ENCODE measurements at regions not wholly inside any gene's neighbourhood (a gene's known extent, or its start where the extent isn't known, plus 50 kb on each side); places are given as distances from the start of the nearest gene placed in this dataset.

GRCh38 chr3:30407651-30408050 is 198.8 kb upstream of the TGFBR2 start:
- TF ChIP-seq CTCF (IDR thresholded peaks at IDR 0.05) (no peak), EZH2phosphoT487 (IDR thresholded peaks at IDR 0.05) (no peak), EZH2 (IDR thresholded peaks at IDR 0.05) (no peak)

Data from neural progenitor cell (in vitro differentiated cells).